C4-2B (cell line): ENCODE measurements at regions not wholly inside any gene's neighbourhood (a gene's known extent, or its start where the extent isn't known, plus 50 kb on each side); places are given as distances from the start of the nearest gene placed in this dataset.

Experiments
- CTCF ChIP-seq: fragments of 450-650 bp; conservative IDR thresholded peaks from 2 replicates; pipeline ENCODE4 v1.5.1; 2017; ENCODE audit warnings: mild to moderate bottlenecking
- ZFX ChIP-seq: fragments of 450-650 bp; IDR thresholded peaks from 2 replicates; pipeline ENCODE4 v1.6.1; 2017

- no peak for TF ChIP-seq CTCF
- TF ChIP-seq ZFX, result no peak
Measured at GRCh38 chr5:93829346-93829745, 87.9 kb upstream of the POU5F2 start.
